ENCODE measurements at regions not wholly inside any gene's neighbourhood (a gene's known extent, or its start where the extent isn't known, plus 50 kb on each side); places are given as distances from the start of the nearest gene placed in this dataset.

- no peak for DNase-seq (ENCODE audit: low spot score)
- H3K9me3 Mint-ChIP-seq (ENCODE audit: unreplicated experiment): no peaks in the 10 kb centered on the region
- no peaks in the 10 kb centered on the region for H3K36me3 Mint-ChIP-seq (ENCODE audit: low read depth, unreplicated experiment)
- peaks cover 2% of the 10 kb centered on the region for H3K4me1 Mint-ChIP-seq (ENCODE audit: unreplicated experiment)
- no peak overlapping the region for H3K27ac Mint-ChIP-seq (ENCODE audit: unreplicated experiment)
- no peaks in the 10 kb centered on the region for H3K27me3 Mint-ChIP-seq (ENCODE audit: unreplicated experiment)
- TF ChIP-seq, protein P1, sequence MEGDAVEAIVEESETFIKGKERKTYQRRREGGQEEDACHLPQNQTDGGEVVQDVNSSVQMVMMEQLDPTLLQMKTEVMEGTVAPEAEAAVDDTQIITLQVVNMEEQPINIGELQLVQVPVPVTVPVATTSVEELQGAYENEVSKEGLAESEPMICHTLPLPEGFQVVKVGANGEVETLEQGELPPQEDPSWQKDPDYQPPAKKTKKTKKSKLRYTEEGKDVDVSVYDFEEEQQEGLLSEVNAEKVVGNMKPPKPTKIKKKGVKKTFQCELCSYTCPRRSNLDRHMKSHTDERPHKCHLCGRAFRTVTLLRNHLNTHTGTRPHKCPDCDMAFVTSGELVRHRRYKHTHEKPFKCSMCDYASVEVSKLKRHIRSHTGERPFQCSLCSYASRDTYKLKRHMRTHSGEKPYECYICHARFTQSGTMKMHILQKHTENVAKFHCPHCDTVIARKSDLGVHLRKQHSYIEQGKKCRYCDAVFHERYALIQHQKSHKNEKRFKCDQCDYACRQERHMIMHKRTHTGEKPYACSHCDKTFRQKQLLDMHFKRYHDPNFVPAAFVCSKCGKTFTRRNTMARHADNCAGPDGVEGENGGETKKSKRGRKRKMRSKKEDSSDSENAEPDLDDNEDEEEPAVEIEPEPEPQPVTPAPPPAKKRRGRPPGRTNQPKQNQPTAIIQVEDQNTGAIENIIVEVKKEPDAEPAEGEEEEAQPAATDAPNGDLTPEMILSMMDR (IDR thresholded peaks at IDR 0.05; ENCODE audit: unreplicated experiment): no peak
- no peak overlapping the region for H3K4me3 Mint-ChIP-seq (ENCODE audit: unreplicated experiment)
These were observed 91.5 kb upstream of the PPARGC1A start for GRCh38 chr4:23981328-23981727.

DNA sequence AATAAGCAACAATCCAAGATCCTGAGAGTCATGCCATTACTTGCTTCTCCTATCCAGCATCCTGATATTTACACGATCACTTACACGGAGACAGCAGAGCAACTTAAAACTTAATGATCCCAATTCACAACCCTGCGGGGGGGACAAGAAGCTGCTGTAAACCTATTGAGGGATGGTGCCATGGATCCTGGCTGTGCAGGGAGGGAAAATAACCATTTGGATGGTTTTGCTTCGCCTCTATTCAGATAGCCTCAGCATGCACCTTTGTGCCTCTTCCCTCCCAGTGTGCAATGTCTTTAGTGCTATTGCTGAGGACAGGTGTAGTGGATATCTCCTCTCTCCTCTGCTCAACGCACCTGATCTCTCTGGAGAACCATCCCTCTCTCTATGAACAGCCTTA, 89.7 kb upstream of the PPARGC1A start:
- DNase-seq (ENCODE audit: low spot score): no peak
- Mint-ChIP-seq H3K27ac (ENCODE audit: unreplicated experiment) (no peak overlapping the region), H3K4me3 (ENCODE audit: unreplicated experiment) (no peak overlapping the region), H3K4me1 (ENCODE audit: unreplicated experiment) (peaks cover 2% of the 10 kb centered on the region), H3K9me3 (ENCODE audit: unreplicated experiment) (no peaks in the 10 kb centered on the region), H3K27me3 (ENCODE audit: unreplicated experiment) (no peaks in the 10 kb centered on the region), H3K36me3 (ENCODE audit: low read depth, unreplicated experiment) (no peaks in the 10 kb centered on the region)
- TF ChIP-seq, protein P1 (IDR thresholded peaks at IDR 0.05; ENCODE audit: unreplicated experiment): no peak

DNA sequence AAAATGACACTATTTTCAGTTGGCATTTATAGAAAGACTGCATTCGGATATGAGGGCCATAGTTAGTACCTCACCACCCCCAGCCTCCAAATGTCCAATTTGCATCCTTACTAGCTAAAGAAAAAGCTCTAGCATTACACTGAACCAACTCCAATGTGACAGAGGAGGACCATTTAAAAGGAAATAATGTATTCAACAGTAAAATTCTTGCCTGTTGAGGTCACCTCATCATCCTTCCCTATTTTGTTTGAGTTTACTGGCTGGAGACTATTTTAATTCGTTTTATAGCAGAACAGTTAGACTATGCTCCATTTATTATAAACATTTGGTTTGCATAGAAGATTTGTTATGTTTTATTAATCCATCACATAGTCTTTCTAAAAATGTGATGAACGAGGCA, 88.2 kb upstream of the PPARGC1A start:
- Mint-ChIP-seq H3K27me3 (ENCODE audit: unreplicated experiment) (no peaks in the 10 kb centered on the region), H3K36me3 (ENCODE audit: low read depth, unreplicated experiment) (no peaks in the 10 kb centered on the region)

DNA sequence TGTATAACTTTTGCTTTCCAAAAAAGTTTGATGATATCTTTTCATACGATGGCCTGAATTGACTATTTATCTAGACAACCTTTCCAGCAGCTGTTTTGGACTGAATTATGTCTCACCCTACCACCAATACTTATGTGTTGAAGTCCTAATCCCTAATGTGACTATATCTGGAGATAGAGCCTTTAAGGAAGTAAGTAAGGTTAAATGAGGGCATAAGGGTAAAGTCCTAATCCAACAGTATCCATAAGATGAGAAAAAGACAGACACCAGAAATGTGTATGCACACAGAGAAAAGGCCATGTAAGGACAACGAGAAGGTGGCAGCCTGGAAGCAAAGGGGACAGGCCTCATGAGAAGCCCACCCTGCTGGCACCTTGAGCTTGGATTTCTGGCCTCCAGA, 86.6 kb upstream of the PPARGC1A start:
- H3K4me3 Mint-ChIP-seq (ENCODE audit: unreplicated experiment): no peak overlapping the region
- no peaks in the 10 kb centered on the region for H3K9me3 Mint-ChIP-seq (ENCODE audit: unreplicated experiment)
- TF ChIP-seq, protein P1 (IDR thresholded peaks at IDR 0.05; ENCODE audit: unreplicated experiment): no peak
- H3K36me3 Mint-ChIP-seq (ENCODE audit: low read depth, unreplicated experiment): no peaks in the 10 kb centered on the region
- no peaks in the 10 kb centered on the region for H3K27me3 Mint-ChIP-seq (ENCODE audit: unreplicated experiment)
- peaks cover 6% of the 10 kb centered on the region for H3K4me1 Mint-ChIP-seq (ENCODE audit: unreplicated experiment)
- no peak overlapping the region for H3K27ac Mint-ChIP-seq (ENCODE audit: unreplicated experiment)
- DNase-seq (ENCODE audit: low spot score): no peak

More for the DNA sequence above, 88.2 kb upstream of the PPARGC1A start:
- no peak overlapping the region for H3K4me3 Mint-ChIP-seq (ENCODE audit: unreplicated experiment)
- DNase-seq (ENCODE audit: low spot score): no peak
- H3K27ac Mint-ChIP-seq (ENCODE audit: unreplicated experiment): no peak overlapping the region
- H3K9me3 Mint-ChIP-seq (ENCODE audit: unreplicated experiment): no peaks in the 10 kb centered on the region
- peaks cover 3% of the 10 kb centered on the region for H3K4me1 Mint-ChIP-seq (ENCODE audit: unreplicated experiment)
- TF ChIP-seq, protein P1 (IDR thresholded peaks at IDR 0.05; ENCODE audit: unreplicated experiment): no peak

GRCh38 chr4:23973308-23973855, 83.5 kb upstream of the PPARGC1A start:
- TF ChIP-seq, protein P1 (IDR thresholded peaks at IDR 0.05; ENCODE audit: unreplicated experiment): no peak
- Mint-ChIP-seq H3K27ac (ENCODE audit: unreplicated experiment) (no peak overlapping the region), H3K9me3 (ENCODE audit: unreplicated experiment) (no peaks in the 10 kb centered on the region)

More at GRCh38 chr4:23973308-23973855, 83.5 kb upstream of the PPARGC1A start:
- no peak for DNase-seq (ENCODE audit: low spot score)
- Mint-ChIP-seq H3K27me3 (ENCODE audit: unreplicated experiment) (no peaks in the 10 kb centered on the region), H3K36me3 (ENCODE audit: low read depth, unreplicated experiment) (no peaks in the 10 kb centered on the region), H3K4me1 (ENCODE audit: unreplicated experiment) (peaks cover 13% of the 10 kb centered on the region), H3K4me3 (ENCODE audit: unreplicated experiment) (no peak overlapping the region)
